HepG2 (cell line): ENCODE measurements at regions not wholly inside any gene's neighbourhood (a gene's known extent, or its start where the extent isn't known, plus 50 kb on each side); places are given as distances from the start of the nearest gene placed in this dataset.

Source experiments
- ATAC-seq: fragments of 200-7000 bp; cut with Tn5 transposase; 3 replicates; pipeline ENCODE4 v1.9.1; 2020; ENCODE audit warnings: mild to moderate bottlenecking, moderate library complexity
- BruUV-seq: library from RNA; stranded (reverse); fragments of 400-500 nt; replicated peaks from 2 replicates; lab custom pipeline; 2021; lab: Mats Ljungman, UMichigan
- CTCF ChIA-PET: fragments of 300-600 bp; formaldehyde crosslinking; extraction: SDS; loops from one replicate; lab custom pipeline; 2021; ENCODE audit warnings: low total read pairs, inconsistent platforms, low intra/inter-chr PET ratio; lab: Yijun Ruan, JAX
- POLR2A ChIA-PET: fragments of 350-600 bp; sonication (Branson Sonifier 250); formaldehyde crosslinking; loops from one replicate; lab custom pipeline; 2020; ENCODE audit warnings: antibody characterized with exemption, inconsistent platforms; lab: Yijun Ruan, JAX
- DNase-seq: peaks from one replicate; pipeline ENCODE4 v3.0.0-alpha.2; 2015; ENCODE audit warnings: low spot score
- FAIRE-seq: peaks from 3 replicates; lab custom pipeline; 2011; peaks lifted over from hg19 to GRCh38; lab: Jason Lieb, UNC
- H2AFZ ChIP-seq: one replicate; pipeline ENCODE4 v1.6.1; 2011; ENCODE audit warnings: low read length, inconsistent platforms
- H3K27ac ChIP-seq: fragments of 300-600 bp; 3 replicates; pipeline ENCODE4 v1.8.0; 2011; ENCODE audit warnings: mixed run types, mild to moderate bottlenecking, mixed read lengths, low read length, inconsistent platforms; ENCODE audit not compliant: insufficient read depth; ENCODE audit errors: extremely low read length
- H3K27me3 ChIP-seq, 2 experiments: fragments of 200-600 bp in 1 of 2; 2 replicates in 1 of 2; 3 replicates in 1 of 2; pipeline versions ENCODE4 v1.6.0 to v1.8.0; 2011; ENCODE audit warnings: low read length in 2 of 2, mild to moderate bottlenecking in 2 of 2, moderate library complexity in 2 of 2, inconsistent platforms in 1 of 2; ENCODE audit not compliant: insufficient read depth in 2 of 2, control insufficient read depth in 1 of 2
- H3K36me3 ChIP-seq, 2 experiments: fragments of 200-600 bp in 1 of 2; replicated peaks in 1 of 2; 2 replicates in 1 of 2; 3 replicates in 1 of 2; pipeline versions ENCODE4 v1.5.1 to v1.8.0; 2011; ENCODE audit warnings: low read length in 2 of 2, inconsistent platforms in 1 of 2; ENCODE audit not compliant: insufficient read depth in 2 of 2, control insufficient read depth in 1 of 2
- H3K4me1 ChIP-seq: 2 replicates; pipeline ENCODE4 v1.5.1; 2012; ENCODE audit warnings: low read length, inconsistent platforms; ENCODE audit not compliant: insufficient read depth
- H3K4me2 ChIP-seq: 2 replicates; pipeline ENCODE4 v1.6.0; 2011; ENCODE audit warnings: low read depth, low read length, inconsistent platforms
- H3K4me3 ChIP-seq, 3 experiments: fragments of 200-600 bp in 1 of 3; sonication (generic), shearing (Covaris generic) in 1 of 3; replicated peaks in 1 of 3; 2 replicates each; pipeline ENCODE4 v1.5.1; 2011 to 2016; ENCODE audit warnings: low read length in 3 of 3, inconsistent platforms in 2 of 3, low read depth in 2 of 3, mild to moderate bottlenecking in 2 of 3, control low read depth in 1 of 3, mixed read lengths in 1 of 3; ENCODE audit not compliant: insufficient read depth in 1 of 3
- H3K79me2 ChIP-seq: one replicate; pipeline ENCODE4 v1.6.1; 2011; ENCODE audit warnings: low read length, inconsistent platforms; ENCODE audit not compliant: insufficient read depth
- H3K9ac ChIP-seq: 2 replicates; pipeline ENCODE4 v1.6.0; 2011; ENCODE audit warnings: mild to moderate bottlenecking, low read depth, low read length, inconsistent platforms; ENCODE audit not compliant: insufficient read depth
- H3K9me3 ChIP-seq: 2 replicates; pipeline ENCODE4 v1.5.1; 2012; ENCODE audit warnings: mild to moderate bottlenecking, low read length
- H4K20me1 ChIP-seq: 2 replicates; pipeline ENCODE4 v1.6.0; 2011; ENCODE audit warnings: inconsistent platforms, mild to moderate bottlenecking, low read length, moderate library complexity; ENCODE audit not compliant: insufficient read depth
- AKAP8 ChIP-seq: sonication (generic); formaldehyde crosslinking; IDR thresholded peaks from 2 replicates; pipeline ENCODE4 v1.5.1; 2020; ENCODE audit warnings: mild to moderate bottlenecking, missing genetic modification reagents
- ZNF180 ChIP-seq: sonication (generic); formaldehyde crosslinking; IDR thresholded peaks from 2 replicates; pipeline ENCODE4 v1.4.0; 2020; ENCODE audit warnings: low read depth, missing genetic modification reagents, borderline replicate concordance
- ZNF343 ChIP-seq: sonication (generic); formaldehyde crosslinking; IDR thresholded peaks from 2 replicates; pipeline ENCODE4 v1.4.0; 2020; ENCODE audit warnings: mild to moderate bottlenecking, missing genetic modification reagents
- WGBS: methylation state at CpG from one replicate; pipeline ENCODE4 v1.1.6; 2017; ENCODE audit warnings: low lambda C conversion rate; 5-methylcytosine and 5-hydroxymethylcytosine counted together
- in situ Hi-C: cut with HindIII; loops from 2 replicates; pipeline ENCODE4 v1.10.0; 2017; ENCODE audit warnings: low pct_unique_long_range_greater_than_20kb; ENCODE audit not compliant: extremely low pct_ligation_motif_present
- intact Hi-C: fragments of 100-400 bp; cut with micrococcal nuclease; formaldehyde crosslinking; loops from one replicate; pipeline ENCODE4 v1.10.0; 2022; ENCODE audit not compliant: unreplicated experiment
- TF ChIP-seq, protein P1 (sequence below): sonication (generic); formaldehyde crosslinking; IDR thresholded peaks from 2 replicates; pipeline ENCODE4 v1.4.0; 2020; ENCODE audit warnings: missing genetic modification reagents, borderline replicate concordance
- TF ChIP-seq, protein P2 (sequence below): sonication (generic); formaldehyde crosslinking; IDR thresholded peaks from 2 replicates; pipeline ENCODE4 v1.5.0; 2020; ENCODE audit warnings: missing genetic modification reagents
- TF ChIP-seq, protein P3 (sequence below): sonication (generic); formaldehyde crosslinking; IDR thresholded peaks from 2 replicates; pipeline ENCODE4 v1.4.0; 2020; ENCODE audit warnings: missing genetic modification reagents

DNA sequence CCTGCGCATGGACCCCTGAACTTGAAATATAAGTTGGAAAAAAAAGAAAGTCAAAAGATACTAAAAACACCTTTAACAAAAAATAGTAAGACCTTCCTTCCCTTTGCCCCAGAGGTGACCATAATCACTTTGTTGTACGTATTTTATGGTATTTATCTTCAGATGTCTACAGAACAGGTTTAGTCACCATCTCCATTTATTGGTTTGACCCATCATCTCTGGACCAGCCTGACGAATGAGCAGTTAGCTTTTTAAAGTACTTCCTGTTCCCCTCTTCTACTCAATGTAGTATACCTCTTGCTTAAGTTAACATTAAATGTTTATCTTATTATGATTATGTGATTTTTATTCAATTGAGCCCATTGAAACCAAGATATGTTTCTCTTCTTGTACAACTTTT lies 64.7 kb upstream of the CREB3L1 start:
- no TSS peak for BruUV-seq

DNA sequence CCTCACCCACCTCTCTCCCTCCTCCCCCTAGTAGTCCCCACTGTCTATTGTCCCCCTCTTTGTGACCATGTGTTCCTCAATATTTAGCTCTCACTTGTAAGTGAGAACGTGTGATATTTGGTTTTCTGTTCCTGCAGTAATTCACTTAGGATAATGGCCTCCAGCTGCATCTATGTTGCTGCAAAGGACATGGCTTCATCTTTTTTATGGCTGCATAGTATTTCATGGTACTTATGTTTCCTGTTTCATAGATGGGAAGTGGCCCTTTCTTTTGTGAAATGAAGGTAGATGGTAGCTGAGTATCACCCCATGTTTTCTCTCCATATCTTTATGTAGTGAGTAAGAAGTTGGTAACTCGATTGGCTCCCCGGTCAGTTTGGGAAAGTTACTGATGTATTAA lies 66.6 kb upstream of the CREB3L1 start:
- in situ Hi-C loops, result no loop called here
- Histone ChIP-seq H3K79me2 (no peaks in the 10 kb centered on the region), H3K27me3 (peaks cover 0 to 13% of the 10 kb centered on the region in 2 experiments; a peak in 2 of 5 replicates), H2AFZ (no peak overlapping the region), H3K4me3 (no peak overlapping the region), H3K9ac (no peak overlapping the region), H3K9me3 (no peaks in the 10 kb centered on the region), H4K20me1 (no peaks in the 10 kb centered on the region), H3K4me1 (peaks cover 9% of the 10 kb centered on the region), H3K27ac (no peak overlapping the region), H3K36me3 (no peaks in the 10 kb centered on the region), H3K4me2 (no peak overlapping the region)
- CTCF ChIA-PET, result no interaction called here
- WGBS, result 42% methylated on average over 3 of the region's 3 CpGs
- TF ChIP-seq ZNF343 (CRISPR knock-in tag), result no peak
- no peak for TF ChIP-seq ZNF180 (CRISPR knock-in tag)
- TF ChIP-seq, protein P1, sequence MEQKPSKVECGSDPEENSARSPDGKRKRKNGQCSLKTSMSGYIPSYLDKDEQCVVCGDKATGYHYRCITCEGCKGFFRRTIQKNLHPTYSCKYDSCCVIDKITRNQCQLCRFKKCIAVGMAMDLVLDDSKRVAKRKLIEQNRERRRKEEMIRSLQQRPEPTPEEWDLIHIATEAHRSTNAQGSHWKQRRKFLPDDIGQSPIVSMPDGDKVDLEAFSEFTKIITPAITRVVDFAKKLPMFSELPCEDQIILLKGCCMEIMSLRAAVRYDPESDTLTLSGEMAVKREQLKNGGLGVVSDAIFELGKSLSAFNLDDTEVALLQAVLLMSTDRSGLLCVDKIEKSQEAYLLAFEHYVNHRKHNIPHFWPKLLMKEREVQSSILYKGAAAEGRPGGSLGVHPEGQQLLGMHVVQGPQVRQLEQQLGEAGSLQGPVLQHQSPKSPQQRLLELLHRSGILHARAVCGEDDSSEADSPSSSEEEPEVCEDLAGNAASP (CRISPR knock-in tag), result no peak
- TF ChIP-seq AKAP8 (CRISPR knock-in tag), result no peak
- POLR2A ChIA-PET, result interaction anchor here (2.3 kb wide), 1 partner anchor 32 kb away, joined by 8 read pairs; no protein-coding TSS in a partner anchor
- ATAC-seq (no peak), DNase-seq (no peak), FAIRE-seq (no peak)
- intact Hi-C loops, result no loop called here
- no TSS peak for BruUV-seq

More for the DNA sequence above, 64.7 kb upstream of the CREB3L1 start:
- ATAC-seq (no peak), FAIRE-seq (no peak), DNase-seq (no peak)
- Histone ChIP-seq H3K4me1 (peaks cover 9% of the 10 kb centered on the region), H3K9ac (no peak overlapping the region), H3K27me3 (peaks cover 0 to 9% of the 10 kb centered on the region in 2 experiments; a peak in 2 of 5 replicates)
- CTCF ChIA-PET, result no interaction called here
- in situ Hi-C loops, result no loop called here
- POLR2A ChIA-PET, result no interaction called here
- TF ChIP-seq, protein P2, sequence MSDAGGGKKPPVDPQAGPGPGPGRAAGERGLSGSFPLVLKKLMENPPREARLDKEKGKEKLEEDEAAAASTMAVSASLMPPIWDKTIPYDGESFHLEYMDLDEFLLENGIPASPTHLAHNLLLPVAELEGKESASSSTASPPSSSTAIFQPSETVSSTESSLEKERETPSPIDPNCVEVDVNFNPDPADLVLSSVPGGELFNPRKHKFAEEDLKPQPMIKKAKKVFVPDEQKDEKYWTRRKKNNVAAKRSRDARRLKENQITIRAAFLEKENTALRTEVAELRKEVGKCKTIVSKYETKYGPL (CRISPR knock-in tag), result no peak
- TF ChIP-seq, protein P3, sequence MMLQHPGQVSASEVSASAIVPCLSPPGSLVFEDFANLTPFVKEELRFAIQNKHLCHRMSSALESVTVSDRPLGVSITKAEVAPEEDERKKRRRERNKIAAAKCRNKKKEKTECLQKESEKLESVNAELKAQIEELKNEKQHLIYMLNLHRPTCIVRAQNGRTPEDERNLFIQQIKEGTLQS (CRISPR knock-in tag), result no peak
- TF ChIP-seq, all 625 proteins: peak for 0
- no peak overlapping the region for H2AFZ ChIP-seq
- 48% methylated on average over 3 of the region's 3 CpGs for WGBS
- intact Hi-C loops, result no loop called here
- no peak overlapping the region for H3K4me3 ChIP-seq
- no peak overlapping the region for H3K27ac ChIP-seq
- no peaks in the 10 kb centered on the region for H3K36me3 ChIP-seq
- H3K79me2 ChIP-seq, result no peaks in the 10 kb centered on the region
- no peak overlapping the region for H3K4me2 ChIP-seq
- H3K9me3 ChIP-seq, result no peaks in the 10 kb centered on the region
- no peaks in the 10 kb centered on the region for H4K20me1 ChIP-seq
